ENCODE measurements at regions not wholly inside any gene's neighbourhood (a gene's known extent, or its start where the extent isn't known, plus 50 kb on each side); places are given as distances from the start of the nearest gene placed in this dataset.

GRCh38 chr20:21609981-21610380 is 95.5 kb upstream of the PAX1 start:
- H3K36me3 Mint-ChIP-seq (ENCODE audit: insufficient read depth, unreplicated experiment): no peaks in the 10 kb centered on the region
- BruUV-seq (replicated peaks): no TSS peak
- intact Hi-C loops (cut with micrococcal nuclease): no loop called here
- no peak for DNase-seq (ENCODE audit: unreplicated experiment)
- CTCF ChIA-PET: interaction anchor here (0.6 to 2.1 kb wide), 6 partner anchors 12 to 374 kb away, joined by 3 to 10 read pairs (median 6); no protein-coding TSS in a partner anchor
- POLR2A ChIA-PET: no interaction called here
- peaks cover 7% of the 10 kb centered on the region for H3K9me3 Mint-ChIP-seq (ENCODE audit: unreplicated experiment)
- no peak for TF ChIP-seq CTCF (IDR thresholded peaks at IDR 0.05; ENCODE audit: unreplicated experiment)
- no peak overlapping the region for H3K4me3 Mint-ChIP-seq (ENCODE audit: unreplicated experiment)
- H3K27ac Mint-ChIP-seq (ENCODE audit: low read depth, unreplicated experiment): no peak overlapping the region
- peaks cover 22% of the 10 kb centered on the region for H3K27me3 Mint-ChIP-seq (ENCODE audit: insufficient read depth, unreplicated experiment)
- H3K4me1 Mint-ChIP-seq (ENCODE audit: insufficient read depth, unreplicated experiment): no peaks in the 10 kb centered on the region

GRCh38 chr20:21609221-21609620 is 95.4 kb upstream of the NKX2-2 start:
- H3K36me3 Mint-ChIP-seq (ENCODE audit: insufficient read depth, unreplicated experiment): no peaks in the 10 kb centered on the region
- no peak overlapping the region for H3K4me3 Mint-ChIP-seq (ENCODE audit: unreplicated experiment)
- BruUV-seq (replicated peaks): no TSS peak
- ChIA-PET CTCF (interaction anchor here (0.6 to 2.1 kb wide), 10 partner anchors 13 to 969 kb away, joined by 3 to 10 read pairs (median 4); no protein-coding TSS in a partner anchor), POLR2A (no interaction called here)
- H3K27ac Mint-ChIP-seq (ENCODE audit: low read depth, unreplicated experiment): no peak overlapping the region
- no peaks in the 10 kb centered on the region for H3K4me1 Mint-ChIP-seq (ENCODE audit: insufficient read depth, unreplicated experiment)
- intact Hi-C loops (cut with micrococcal nuclease): no loop called here
- TF ChIP-seq CTCF (IDR thresholded peaks at IDR 0.05; ENCODE audit: unreplicated experiment): no peak
- H3K27me3 Mint-ChIP-seq (ENCODE audit: insufficient read depth, unreplicated experiment): peaks cover 26% of the 10 kb centered on the region
- H3K9me3 Mint-ChIP-seq (ENCODE audit: unreplicated experiment): peaks cover 10% of the 10 kb centered on the region
- peak; percentile 27 for DNase-seq (ENCODE audit: unreplicated experiment)

GRCh38 chr20:21608777-21609176 is 94.9 kb upstream of the NKX2-2 start:
- no TSS peak for BruUV-seq (replicated peaks)
- H3K36me3 Mint-ChIP-seq (ENCODE audit: insufficient read depth, unreplicated experiment): no peaks in the 10 kb centered on the region

More at GRCh38 chr20:21608777-21609176, 94.9 kb upstream of the NKX2-2 start:
- CTCF ChIA-PET: interaction anchor here (0.6 to 2.1 kb wide), 7 partner anchors 30 to 968 kb away, joined by 3 to 9 read pairs (median 5); no protein-coding TSS in a partner anchor
- intact Hi-C loops (cut with micrococcal nuclease): no loop called here
- no peak overlapping the region for H3K4me3 Mint-ChIP-seq (ENCODE audit: unreplicated experiment)
- H3K27me3 Mint-ChIP-seq (ENCODE audit: insufficient read depth, unreplicated experiment): peaks cover 31% of the 10 kb centered on the region
- H3K4me1 Mint-ChIP-seq (ENCODE audit: insufficient read depth, unreplicated experiment): no peaks in the 10 kb centered on the region
- TF ChIP-seq CTCF (IDR thresholded peaks at IDR 0.05; ENCODE audit: unreplicated experiment): no peak
- no peak overlapping the region for H3K27ac Mint-ChIP-seq (ENCODE audit: low read depth, unreplicated experiment)
- no peak for DNase-seq (ENCODE audit: unreplicated experiment)
- POLR2A ChIA-PET: no interaction called here
- peaks cover 13% of the 10 kb centered on the region for H3K9me3 Mint-ChIP-seq (ENCODE audit: unreplicated experiment)

Data from MCF 10A (cell line).